PC-3 (cell line): ENCODE measurements at regions not wholly inside any gene's neighbourhood (a gene's known extent, or its start where the extent isn't known, plus 50 kb on each side); places are given as distances from the start of the nearest gene placed in this dataset.

Source experiments
- CTCF ChIP-seq: fragments of 300-600 bp; sonication (generic); conservative IDR thresholded peaks from 2 replicates; pipeline ENCODE4 v1.5.1; 2017; ENCODE audit warnings: antibody characterized with exemption, low read depth, mild to moderate bottlenecking, low read length
- EZH2phosphoT487 ChIP-seq: fragments of 300-600 bp; sonication (generic); IDR thresholded peaks from 2 replicates; pipeline ENCODE4 v1.6.1; 2018; ENCODE audit warnings: mild to moderate bottlenecking, antibody characterized with exemption, low read length, borderline replicate concordance

- TF ChIP-seq CTCF (no peak), EZH2phosphoT487 (no peak)
These were observed 73.6 kb upstream of the EIF3M start for GRCh38 chr11:32510039-32510438.
